Activated CD4-positive, alpha-beta T cell treated with anti-CD3 and anti-CD28 coated beads for 48 hours (primary cell): ENCODE measurements at regions not wholly inside any gene's neighbourhood (a gene's known extent, or its start where the extent isn't known, plus 50 kb on each side); places are given as distances from the start of the nearest gene placed in this dataset.

Experiments used
- DNase-seq: peaks from one replicate; pipeline ENCODE4 v3.0.0-alpha.2; 2020

GRCh38 chr11:115776916-115777315, 272.7 kb upstream of the CADM1 start:
- no peak for DNase-seq

GRCh38 chr11:115775846-115776245, 271.6 kb upstream of the CADM1 start:
- DNase-seq = no peak

GRCh38 chr11:115774756-115775155, 270.5 kb upstream of the CADM1 start:
- DNase-seq = no peak

GRCh38 chr11:115769891-115770290, 265.7 kb upstream of the CADM1 start:
- DNase-seq = no peak

GRCh38 chr11:115767883-115768282, 263.7 kb upstream of the CADM1 start:
- DNase-seq = no peak

GRCh38 chr11:115767047-115767802, 263.0 kb upstream of the CADM1 start:
- no peak for DNase-seq

GRCh38 chr11:115766561-115766960, 262.3 kb upstream of the CADM1 start:
- no peak for DNase-seq

GRCh38 chr11:115765803-115766239, 261.6 kb upstream of the CADM1 start:
- DNase-seq = no peak

- no peak for DNase-seq
Measured at GRCh38 chr11:115764176-115764575, 260.0 kb upstream of the CADM1 start.

- DNase-seq = no peak
Measured at GRCh38 chr11:115761817-115762216, 257.6 kb upstream of the CADM1 start.

GRCh38 chr11:115761348-115761747, 257.1 kb upstream of the CADM1 start:
- DNase-seq = no peak

GRCh38 chr11:115760461-115761320, 256.5 kb upstream of the CADM1 start:
- no peak for DNase-seq

- DNase-seq = no peak
Measured at GRCh38 chr11:115759622-115760460, 255.6 kb upstream of the CADM1 start.

- DNase-seq = no peak
Measured at GRCh38 chr11:115758011-115758410, 253.8 kb upstream of the CADM1 start.

- DNase-seq = no peak
Measured at GRCh38 chr11:115751243-115752015, 247.2 kb upstream of the CADM1 start.

GRCh38 chr11:115745610-115746512, 241.6 kb upstream of the CADM1 start:
- DNase-seq = no peak

- DNase-seq = no peak
Measured at GRCh38 chr11:115745066-115745465, 240.9 kb upstream of the CADM1 start.

GRCh38 chr11:115743719-115744118, 239.5 kb upstream of the CADM1 start:
- no peak for DNase-seq

GRCh38 chr11:115741376-115742107, 237.3 kb upstream of the CADM1 start:
- no peak for DNase-seq

- DNase-seq = no peak
Measured at GRCh38 chr11:115740324-115740723, 236.1 kb upstream of the CADM1 start.

GRCh38 chr11:115739878-115740277, 235.7 kb upstream of the CADM1 start:
- DNase-seq = no peak
